ENCODE measurements at regions not wholly inside any gene's neighbourhood (a gene's known extent, or its start where the extent isn't known, plus 50 kb on each side); places are given as distances from the start of the nearest gene placed in this dataset.

DNA sequence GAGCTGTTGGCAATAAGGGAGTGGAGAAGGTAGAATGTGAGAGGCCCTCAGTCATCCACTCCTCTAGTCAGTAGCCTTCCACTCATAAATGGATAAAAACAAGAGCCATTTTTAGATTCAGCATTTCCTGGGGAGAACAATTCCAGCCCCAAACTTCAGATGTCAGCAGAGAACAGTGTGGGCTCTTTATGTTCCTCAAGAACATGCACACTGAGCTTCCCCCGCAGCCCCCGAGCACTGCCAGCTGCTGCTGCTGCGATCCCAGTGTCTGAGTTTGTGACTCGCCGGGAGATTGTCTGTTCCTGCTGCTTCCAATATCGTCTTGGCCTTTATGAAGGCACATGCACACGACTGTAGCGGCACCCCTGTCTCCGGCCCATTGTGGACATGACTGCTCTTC, 143.7 kb upstream of the CTNNA2 start:
- ChIA-PET CTCF (ENCODE audit: low intra/inter-chr PET ratio, low total read pairs) (no interaction called here), POLR2A (no interaction called here)
- Histone ChIP-seq H3K9ac (ENCODE audit: insufficient read depth, low read depth, low read length) (no peak overlapping the region), H3K27ac (ENCODE audit: extremely low read length, insufficient read depth, low read length) (no peak overlapping the region), H3K9me3 (ENCODE audit: low read length) (no peaks in the 10 kb centered on the region), H3K36me3 (replicated peaks in 1 of 2; ENCODE audit: control insufficient read depth in 1 of 2, insufficient read depth in 2 of 2, low read length in 2 of 2) (no peaks in the 10 kb centered on the region), H3K4me3 (replicated peaks in 1 of 3; ENCODE audit: insufficient read depth in 1 of 3, low read depth in 2 of 3, low read length in 3 of 3) (no peak overlapping the region), H3K27me3 (ENCODE audit: control insufficient read depth in 1 of 2, insufficient read depth in 2 of 2, low read length in 2 of 2) (peaks cover 0 to 30% of the 10 kb centered on the region in 2 experiments; a peak in 2 of 5 replicates), H3K79me2 (ENCODE audit: insufficient read depth, low read length) (no peaks in the 10 kb centered on the region), H3K4me2 (ENCODE audit: low read depth, low read length) (no peak overlapping the region), H3K4me1 (ENCODE audit: insufficient read depth, low read length) (no peaks in the 10 kb centered on the region), H2AFZ (ENCODE audit: low read length) (no peak overlapping the region), H4K20me1 (ENCODE audit: insufficient read depth, low read length) (no peaks in the 10 kb centered on the region)
- no peak for FAIRE-seq
- no peak for DNase-seq (ENCODE audit: low spot score)
- WGBS (ENCODE audit: low lambda C conversion rate) = 21% methylated on average over 9 of the region's 9 CpGs
- intact Hi-C loops (cut with micrococcal nuclease; ENCODE audit: unreplicated experiment) = no loop called here
- BruUV-seq (replicated peaks) = no TSS peak
- TF ChIP-seq NFE2L2 (IDR thresholded peaks at IDR 0.05; ENCODE audit: low read length) (no peak), CAMTA2 (CRISPR knock-in tag; IDR thresholded peaks at IDR 0.05; ENCODE audit: borderline replicate concordance) (no peak), TAF15 (IDR thresholded peaks at IDR 0.05; ENCODE audit: low read depth, low read length, poor library complexity, severe bottlenecking) (no peak), CERS6 (CRISPR knock-in tag; IDR thresholded peaks at IDR 0.05) (no peak), AKAP8 (CRISPR knock-in tag; IDR thresholded peaks at IDR 0.05) (no peak), ZNF746 (CRISPR knock-in tag; IDR thresholded peaks at IDR 0.05) (no peak), SOX5 (CRISPR knock-in tag; IDR thresholded peaks at IDR 0.05; ENCODE audit: borderline replicate concordance) (no peak)
- TF ChIP-seq, protein P1, sequence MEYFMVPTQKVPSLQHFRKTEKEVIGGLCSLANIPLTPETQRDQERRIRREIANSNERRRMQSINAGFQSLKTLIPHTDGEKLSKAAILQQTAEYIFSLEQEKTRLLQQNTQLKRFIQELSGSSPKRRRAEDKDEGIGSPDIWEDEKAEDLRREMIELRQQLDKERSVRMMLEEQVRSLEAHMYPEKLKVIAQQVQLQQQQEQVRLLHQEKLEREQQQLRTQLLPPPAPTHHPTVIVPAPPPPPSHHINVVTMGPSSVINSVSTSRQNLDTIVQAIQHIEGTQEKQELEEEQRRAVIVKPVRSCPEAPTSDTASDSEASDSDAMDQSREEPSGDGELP (IDR thresholded peaks at IDR 0.05; ENCODE audit: borderline replicate concordance, low read depth) = no peak
- ATAC-seq = peak; percentile 47
- in situ Hi-C loops (cut with HindIII; ENCODE audit: extremely low pct_ligation_motif_present, low pct_unique_long_range_greater_than_20kb) = no loop called here
